Left lobe of liver (tissue), 2 donors: ENCODE measurements at regions not wholly inside any gene's neighbourhood (a gene's known extent, or its start where the extent isn't known, plus 50 kb on each side); places are given as distances from the start of the nearest gene placed in this dataset.
"Not testable (repeated sequence)": the region's sequence is repeated elsewhere in the genome, so short reads cannot be mapped to it uniquely, and the experiment has no call there.

Source experiments
- ATAC-seq: fragments of 200-7000 bp; cut with Tn5 transposase; one replicate; pipeline ENCODE4 v1.9.1; 2020; ENCODE audit warnings: mild to moderate bottlenecking, moderate library complexity
- DNase-seq: peaks from one replicate; pipeline ENCODE4 v3.0.0-alpha.2; 2020; ENCODE audit warnings: low spot score
- donor health status: DM: no; HTN: no; CAD: no; lungs with moderate emphysema.
- donor health status: DM: no; HTN: yes; CAD: no.

GRCh38 chrY:11769937-11770336 is 931.1 kb upstream of the USP9Y start:
- ATAC-seq (no peak), DNase-seq (no peak)

- DNase-seq, ATAC-seq: not testable (repeated sequence)
These were observed 921.3 kb upstream of the USP9Y start for GRCh38 chrY:11779743-11780142.

DNA sequence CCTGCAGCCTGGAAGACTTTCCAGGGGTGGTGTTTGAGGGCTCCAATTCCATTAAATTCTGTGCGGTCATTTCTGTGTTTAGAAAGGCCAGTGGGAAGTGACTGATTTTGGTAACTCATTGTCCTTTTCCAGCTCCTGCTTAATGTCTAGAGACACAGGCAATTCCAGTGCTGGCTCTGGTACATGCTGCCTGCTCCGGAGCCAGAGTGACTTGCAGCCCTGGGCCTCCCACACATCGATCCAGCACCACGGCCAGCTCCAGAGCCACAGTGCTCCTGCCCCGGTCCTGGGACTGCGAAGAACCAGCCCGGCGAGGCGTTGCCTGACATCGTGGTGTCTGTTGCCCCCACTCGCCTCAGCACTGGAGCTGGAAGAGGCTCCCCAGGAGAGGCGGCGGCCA is 912.0 kb upstream of the USP9Y start:
- DNase-seq, ATAC-seq: not testable (repeated sequence)

DNA sequence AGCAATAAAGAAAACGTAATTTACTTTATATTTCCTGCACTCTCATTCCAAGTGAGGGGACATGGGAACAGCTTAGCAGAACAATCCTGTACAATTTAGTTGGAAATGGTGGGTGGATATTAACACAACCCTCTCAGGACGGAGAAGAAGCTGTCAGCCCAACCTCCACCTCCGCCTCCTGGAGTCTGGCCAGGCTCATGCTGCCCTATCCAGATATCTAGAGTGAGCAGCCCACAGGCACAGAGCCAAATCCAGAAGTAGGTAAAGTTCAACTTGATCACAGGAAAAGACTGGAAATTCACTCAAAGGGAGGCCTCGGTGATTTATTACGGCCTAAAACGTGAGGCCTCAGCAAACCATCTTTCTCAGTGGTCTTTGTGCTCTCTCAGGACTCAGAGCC is 877.3 kb upstream of the USP9Y start:
- peak; percentile 80 for ATAC-seq
- peak; percentile 50 for DNase-seq

DNA sequence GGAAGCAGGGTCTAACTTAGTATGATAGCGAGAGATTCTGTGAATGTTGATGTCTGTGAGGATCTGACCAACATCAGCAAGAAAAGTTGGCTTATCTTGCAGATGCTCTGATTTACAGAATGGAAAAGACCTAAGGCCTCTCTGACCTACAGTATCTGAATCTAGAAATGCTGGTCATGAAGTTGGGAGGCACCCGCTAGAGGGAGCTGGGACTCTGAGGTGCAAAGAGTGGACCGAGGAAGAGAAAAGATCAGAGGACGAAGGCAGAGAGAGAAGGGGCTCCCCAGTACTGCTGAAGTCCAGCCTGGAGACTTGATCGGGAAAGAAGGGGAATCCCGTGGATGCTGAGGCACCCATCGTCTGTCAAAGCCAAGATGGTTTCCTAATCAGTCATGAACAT is 866.8 kb upstream of the USP9Y start:
- ATAC-seq, DNase-seq: not testable (repeated sequence)
